SK-N-SH (cell line): ENCODE measurements at regions not wholly inside any gene's neighbourhood (a gene's known extent, or its start where the extent isn't known, plus 50 kb on each side); places are given as distances from the start of the nearest gene placed in this dataset.

ENCODE experiments used
- CTCF ChIA-PET: fragments of 300-600, 350-600 bp; formaldehyde crosslinking; extraction: SDS; loops from one replicate; lab custom pipeline; 2021; lab: Yijun Ruan, JAX
- POLR2A ChIA-PET: fragments of 350-600 bp; sonication (Branson Sonifier 250); formaldehyde crosslinking; extraction: SDS; loops from one replicate; lab custom pipeline; 2020; ENCODE audit warnings: antibody characterized with exemption, inconsistent platforms; lab: Yijun Ruan, JAX
- DNase-seq: peaks from one replicate; pipeline ENCODE4 v3.0.0; 2012
- H2AFZ ChIP-seq: fragments of 200-600 bp; sonication (generic); 2 replicates; pipeline ENCODE4 v1.8.1; 2016; ENCODE audit warnings: antibody characterized with exemption, mild to moderate bottlenecking, low read depth
- H3F3A ChIP-seq: fragments of 200-600 bp; sonication (generic); replicated peaks from 2 replicates; pipeline ENCODE3; 2016; ENCODE audit warnings: antibody characterized with exemption, mild to moderate bottlenecking; ENCODE audit not compliant: insufficient read depth
- H3K27ac ChIP-seq, 2 experiments: fragments of 200-500 bp in 1 of 2; fragments of 200-600 bp in 1 of 2; sonication (Bioruptor generic) in 1 of 2; sonication (generic), shearing (Covaris generic) in 1 of 2; 2 replicates each; pipeline versions ENCODE4 v1.5.1 to v1.6.1; 2014 to 2016; ENCODE audit warnings: low read depth in 2 of 2, inconsistent platforms in 1 of 2, low read length in 1 of 2, mild to moderate bottlenecking in 1 of 2, mixed read lengths in 1 of 2
- H3K27me3 ChIP-seq: fragments of 200-600 bp; sonication (generic), shearing (Covaris generic); 2 replicates; pipeline ENCODE4 v1.6.1; 2016; ENCODE audit warnings: mixed run types; ENCODE audit not compliant: insufficient read depth
- H3K36me3 ChIP-seq, 2 experiments: fragments of 200-500 bp in 1 of 2; fragments of 200-600 bp in 1 of 2; sonication (Bioruptor generic) in 1 of 2; sonication (generic) in 1 of 2; replicated peaks in 1 of 2; 2 replicates each; pipeline versions ENCODE3 to v1.5.1; 2014 to 2016; ENCODE audit warnings: low read length in 1 of 2, mild to moderate bottlenecking in 1 of 2; ENCODE audit not compliant: insufficient read depth in 2 of 2, control insufficient read depth in 1 of 2
- H3K4me1 ChIP-seq, 2 experiments: fragments of 200-500 bp in 1 of 2; fragments of 200-600 bp in 1 of 2; sonication (Bioruptor generic) in 1 of 2; sonication (generic), shearing (Covaris generic) in 1 of 2; 2 replicates each; pipeline versions ENCODE4 v1.5.1 to v1.6.1; 2014 to 2016; ENCODE audit warnings: low read depth in 1 of 2, low read length in 1 of 2, mixed run types in 1 of 2; ENCODE audit not compliant: insufficient read depth in 2 of 2, control insufficient read depth in 1 of 2
- H3K4me2 ChIP-seq: fragments of 200-600 bp; sonication (generic), shearing (Covaris generic); 2 replicates; pipeline ENCODE4 v1.6.1; 2017; ENCODE audit warnings: mixed run types
- H3K4me3 ChIP-seq, 2 experiments: fragments of 200-500 bp in 1 of 2; fragments of 200-600 bp in 1 of 2; sonication (Bioruptor generic) in 1 of 2; sonication (generic), shearing (Covaris generic) in 1 of 2; 2 replicates each; pipeline versions ENCODE4 v1.5.1 to v1.8.1; 2014 to 2016; ENCODE audit warnings: low read depth in 2 of 2, inconsistent platforms in 1 of 2, low read length in 1 of 2, mild to moderate bottlenecking in 1 of 2, mixed read lengths in 1 of 2, moderate library complexity in 1 of 2
- H3K79me2 ChIP-seq: fragments of 200-600 bp; sonication (generic); 2 replicates; pipeline ENCODE4 v1.8.1; 2017; ENCODE audit warnings: mild to moderate bottlenecking; ENCODE audit not compliant: insufficient read depth
- H3K9ac ChIP-seq: fragments of 200-600 bp; sonication (generic); 2 replicates; pipeline ENCODE4 v1.6.1; 2017; ENCODE audit warnings: mixed run types
- H3K9me2 ChIP-seq: fragments of 200-600 bp; sonication (generic); 2 replicates; pipeline ENCODE4 v1.6.1; 2017; ENCODE audit warnings: mixed run types
- H3K9me3 ChIP-seq: fragments of 200-600 bp; sonication (generic); 2 replicates; pipeline ENCODE4 v1.6.1; 2017; ENCODE audit warnings: mixed run types, mild to moderate bottlenecking, moderate library complexity
- H4K20me1 ChIP-seq: fragments of 200-600 bp; sonication (generic); 2 replicates; pipeline ENCODE4 v1.6.1; 2017; ENCODE audit warnings: mild to moderate bottlenecking, mixed run types; ENCODE audit not compliant: insufficient read depth
- CHD2 ChIP-seq: fragments of 150-350 bp; IDR thresholded peaks from 2 replicates; pipeline ENCODE4 v1.6.1; 2018; ENCODE audit warnings: low read length; ENCODE audit not compliant: partially characterized antibody
- EP300 ChIP-seq, 2 experiments: IDR thresholded peaks; 2 replicates each; pipeline versions ENCODE4 v1.4.0 to v1.6.1; 2012; ENCODE audit warnings: borderline replicate concordance in 1 of 2, low read depth in 1 of 2, low read length in 1 of 2
- FOSL2 ChIP-seq: IDR thresholded peaks from 2 replicates; pipeline ENCODE4 v1.4.0; 2012; ENCODE audit warnings: low read depth, mild to moderate bottlenecking, moderate library complexity, borderline replicate concordance
- FOXJ3 ChIP-seq: sonication (generic); formaldehyde crosslinking; IDR thresholded peaks from 2 replicates; pipeline ENCODE4 v1.5.1; 2020; ENCODE audit warnings: mild to moderate bottlenecking, missing genetic modification reagents
- FOXM1 ChIP-seq: IDR thresholded peaks from 2 replicates; pipeline ENCODE4 v1.4.0; 2012; ENCODE audit warnings: low read depth, mild to moderate bottlenecking
- GABPA ChIP-seq: IDR thresholded peaks from 2 replicates; pipeline ENCODE4 v1.4.0; 2012; ENCODE audit warnings: low read depth, mild to moderate bottlenecking
- MXI1 ChIP-seq: IDR thresholded peaks from 2 replicates; pipeline ENCODE4 v1.6.1; 2012; ENCODE audit warnings: mild to moderate bottlenecking, low read depth, low read length, improper control_type of control experiment
- NFIC ChIP-seq: IDR thresholded peaks from 2 replicates; pipeline ENCODE4 v1.4.0; 2012; ENCODE audit warnings: borderline replicate concordance
- NRF1 ChIP-seq: IDR thresholded peaks from 2 replicates; pipeline ENCODE4 v1.6.1; 2012; ENCODE audit warnings: low read depth, mild to moderate bottlenecking, low read length
- POLR2AphosphoS5 ChIP-seq: IDR thresholded peaks from 2 replicates; pipeline ENCODE4 v1.6.1; 2012; ENCODE audit warnings: low read depth, low read length
- TCF12 ChIP-seq: IDR thresholded peaks from 2 replicates; pipeline ENCODE4 v1.4.0; 2012
- YY1 ChIP-seq: IDR thresholded peaks from 2 replicates; pipeline ENCODE4 v1.4.0; 2012; ENCODE audit warnings: low read depth, mild to moderate bottlenecking
- WGBS: methylation state at CpG from one replicate; pipeline ENCODE4 v1.1.6; 2017; ENCODE audit warnings: low lambda C conversion rate; 5-methylcytosine and 5-hydroxymethylcytosine counted together
- TF ChIP-seq, protein P1 (sequence below): IDR thresholded peaks from 2 replicates; pipeline ENCODE4 v1.4.0; 2012; ENCODE audit warnings: low read depth, borderline replicate concordance
- TF ChIP-seq, protein P2 (sequence below): IDR thresholded peaks from 2 replicates; pipeline ENCODE4 v1.4.0; 2012; ENCODE audit warnings: low read depth
- TF ChIP-seq, protein P3 (sequence below): fragments of 150-350 bp; IDR thresholded peaks from 2 replicates; pipeline ENCODE4 v1.6.1; 2016; ENCODE audit warnings: mild to moderate bottlenecking, low read depth, low read length

DNA sequence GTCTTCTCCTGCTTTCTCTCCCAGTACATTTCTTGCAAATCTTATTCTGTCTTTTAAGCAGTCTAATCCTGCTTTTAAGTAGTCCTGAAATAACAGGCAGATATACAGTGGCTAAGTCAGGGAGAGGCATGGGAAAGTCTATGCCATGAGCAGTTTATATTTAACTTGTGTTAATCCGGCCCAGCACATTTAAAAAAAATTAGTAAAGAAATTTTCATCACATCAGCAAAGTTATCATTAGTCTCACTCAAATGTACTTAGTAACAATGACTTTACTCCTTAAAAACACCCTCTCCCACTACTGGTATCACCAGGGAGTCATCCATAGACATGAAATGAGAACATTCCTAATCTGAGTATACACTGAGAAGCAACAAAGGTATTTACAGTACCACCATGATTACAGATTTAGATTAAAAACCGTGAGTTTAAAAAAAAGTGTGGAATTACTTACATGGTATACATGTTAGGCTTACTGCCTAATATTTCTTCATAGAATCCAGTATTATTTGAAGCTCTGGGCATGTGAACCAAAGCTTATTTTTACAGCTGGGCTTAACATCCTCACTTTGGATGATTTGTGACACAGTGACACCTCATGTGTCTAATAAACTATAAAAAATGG lies 75.9 kb upstream of the DAB2 start:
- peak overlapping the region; percentile 56; the same call in 1 of the 2 replicates for H3K9ac ChIP-seq
- H3K4me1 ChIP-seq, result peaks cover 0 to 26% of the 10 kb centered on the region in 2 experiments; a peak in 2 of 4 replicates
- H4K20me1 ChIP-seq, result no peaks in the 10 kb centered on the region
- WGBS, result 41% methylated on average over 2 of the region's 2 CpGs
- ChIA-PET CTCF (no interaction called here), POLR2A (interaction anchor here (0.6 kb wide), 1 partner anchor 243 kb away, joined by 4 read pairs; no protein-coding TSS in a partner anchor)
- peak overlapping the region in 1 of 2 experiments; percentile 87; a peak in 3 of 4 replicates for H3K27ac ChIP-seq
- H3K79me2 ChIP-seq, result no peaks in the 10 kb centered on the region
- no peak for TF ChIP-seq FOXM1
- TF ChIP-seq FOSL2, result no peak
- TF ChIP-seq, protein P1, sequence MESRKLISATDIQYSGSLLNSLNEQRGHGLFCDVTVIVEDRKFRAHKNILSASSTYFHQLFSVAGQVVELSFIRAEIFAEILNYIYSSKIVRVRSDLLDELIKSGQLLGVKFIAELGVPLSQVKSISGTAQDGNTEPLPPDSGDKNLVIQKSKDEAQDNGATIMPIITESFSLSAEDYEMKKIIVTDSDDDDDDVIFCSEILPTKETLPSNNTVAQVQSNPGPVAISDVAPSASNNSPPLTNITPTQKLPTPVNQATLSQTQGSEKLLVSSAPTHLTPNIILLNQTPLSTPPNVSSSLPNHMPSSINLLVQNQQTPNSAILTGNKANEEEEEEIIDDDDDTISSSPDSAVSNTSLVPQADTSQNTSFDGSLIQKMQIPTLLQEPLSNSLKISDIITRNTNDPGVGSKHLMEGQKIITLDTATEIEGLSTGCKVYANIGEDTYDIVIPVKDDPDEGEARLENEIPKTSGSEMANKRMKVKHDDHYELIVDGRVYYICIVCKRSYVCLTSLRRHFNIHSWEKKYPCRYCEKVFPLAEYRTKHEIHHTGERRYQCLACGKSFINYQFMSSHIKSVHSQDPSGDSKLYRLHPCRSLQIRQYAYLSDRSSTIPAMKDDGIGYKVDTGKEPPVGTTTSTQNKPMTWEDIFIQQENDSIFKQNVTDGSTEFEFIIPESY, result no peak
- TF ChIP-seq MXI1, result no peak
- TF ChIP-seq, protein P2, sequence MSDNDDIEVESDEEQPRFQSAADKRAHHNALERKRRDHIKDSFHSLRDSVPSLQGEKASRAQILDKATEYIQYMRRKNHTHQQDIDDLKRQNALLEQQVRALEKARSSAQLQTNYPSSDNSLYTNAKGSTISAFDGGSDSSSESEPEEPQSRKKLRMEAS, result no peak
- no peak for TF ChIP-seq EP300 (IDR thresholded peaks at IDR 0.05; ENCODE audit: borderline replicate concordance in 1 of 2, low read depth in 1 of 2, low read length in 1 of 2)
- no peak for TF ChIP-seq GABPA
- no peak for TF ChIP-seq NFIC
- TF ChIP-seq POLR2AphosphoS5, result no peak
- no peak for TF ChIP-seq NRF1
- TF ChIP-seq CHD2, result no peak
- TF ChIP-seq, protein P3, sequence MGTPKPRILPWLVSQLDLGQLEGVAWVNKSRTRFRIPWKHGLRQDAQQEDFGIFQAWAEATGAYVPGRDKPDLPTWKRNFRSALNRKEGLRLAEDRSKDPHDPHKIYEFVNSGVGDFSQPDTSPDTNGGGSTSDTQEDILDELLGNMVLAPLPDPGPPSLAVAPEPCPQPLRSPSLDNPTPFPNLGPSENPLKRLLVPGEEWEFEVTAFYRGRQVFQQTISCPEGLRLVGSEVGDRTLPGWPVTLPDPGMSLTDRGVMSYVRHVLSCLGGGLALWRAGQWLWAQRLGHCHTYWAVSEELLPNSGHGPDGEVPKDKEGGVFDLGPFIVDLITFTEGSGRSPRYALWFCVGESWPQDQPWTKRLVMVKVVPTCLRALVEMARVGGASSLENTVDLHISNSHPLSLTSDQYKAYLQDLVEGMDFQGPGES, result no peak
- TF ChIP-seq FOXJ3 (CRISPR knock-in tag), result no peak
- no peak for TF ChIP-seq YY1
- no peak for TF ChIP-seq TCF12
- no peaks in the 10 kb centered on the region for H3K9me3 ChIP-seq
- peaks cover 13% of the 10 kb centered on the region for H3F3A ChIP-seq
- no peak overlapping the region for H3K4me3 ChIP-seq
- H2AFZ ChIP-seq, result no peak overlapping the region
- DNase-seq, result no peak
- H3K27me3 ChIP-seq, result no peaks in the 10 kb centered on the region
- H3K4me2 ChIP-seq, result peak overlapping the region; percentile 60; the same call in 1 of the 2 replicates
- no peaks in the 10 kb centered on the region for H3K36me3 ChIP-seq
- no peaks in the 10 kb centered on the region for H3K9me2 ChIP-seq
